ENCODE measurements at regions not wholly inside any gene's neighbourhood (a gene's known extent, or its start where the extent isn't known, plus 50 kb on each side); places are given as distances from the start of the nearest gene placed in this dataset.
A peak's percentile ranks its signal among the peaks of the same experiment; 100 is the strongest.
"Not testable (repeated sequence)": the region's sequence is repeated elsewhere in the genome, so short reads cannot be mapped to it uniquely, and the experiment has no call there.

DNA sequence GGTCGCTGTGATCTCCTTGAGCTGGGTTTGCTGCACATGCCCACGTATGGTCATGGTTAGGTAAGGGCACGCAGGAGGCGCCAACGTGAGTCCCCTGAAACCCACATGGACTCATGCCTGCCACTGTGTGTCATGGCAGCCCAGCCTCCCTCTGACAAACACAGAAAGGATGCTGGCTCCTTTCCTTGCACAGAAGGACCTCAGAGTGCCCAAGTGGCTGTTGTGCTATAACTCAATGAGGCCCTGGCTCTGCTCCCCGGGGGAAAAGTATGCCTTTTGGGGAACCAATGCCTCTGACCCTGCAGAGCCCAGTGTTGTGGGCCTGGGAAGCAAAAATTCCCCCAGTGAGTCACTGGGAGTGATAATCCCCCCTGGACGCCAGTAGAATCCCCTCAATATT is 233.9 kb downstream of the VAPA start:
- H3K4me1 ChIP-seq = peaks cover 0 to 15% of the 10 kb centered on the region in 2 donors
- H3K9me3 ChIP-seq = no peaks in the 10 kb centered on the region
- no peak overlapping the region for H3K27ac ChIP-seq
- peak; percentile 51 for DNase-seq (ENCODE audit: low spot score)
- H3K36me3 ChIP-seq = no peaks in the 10 kb centered on the region
- no peaks in the 10 kb centered on the region for H3K27me3 ChIP-seq
- no peak overlapping the region for H3K4me3 ChIP-seq
- TF ChIP-seq CTCF (IDR thresholded peaks at IDR 0.05) = no peak

DNA sequence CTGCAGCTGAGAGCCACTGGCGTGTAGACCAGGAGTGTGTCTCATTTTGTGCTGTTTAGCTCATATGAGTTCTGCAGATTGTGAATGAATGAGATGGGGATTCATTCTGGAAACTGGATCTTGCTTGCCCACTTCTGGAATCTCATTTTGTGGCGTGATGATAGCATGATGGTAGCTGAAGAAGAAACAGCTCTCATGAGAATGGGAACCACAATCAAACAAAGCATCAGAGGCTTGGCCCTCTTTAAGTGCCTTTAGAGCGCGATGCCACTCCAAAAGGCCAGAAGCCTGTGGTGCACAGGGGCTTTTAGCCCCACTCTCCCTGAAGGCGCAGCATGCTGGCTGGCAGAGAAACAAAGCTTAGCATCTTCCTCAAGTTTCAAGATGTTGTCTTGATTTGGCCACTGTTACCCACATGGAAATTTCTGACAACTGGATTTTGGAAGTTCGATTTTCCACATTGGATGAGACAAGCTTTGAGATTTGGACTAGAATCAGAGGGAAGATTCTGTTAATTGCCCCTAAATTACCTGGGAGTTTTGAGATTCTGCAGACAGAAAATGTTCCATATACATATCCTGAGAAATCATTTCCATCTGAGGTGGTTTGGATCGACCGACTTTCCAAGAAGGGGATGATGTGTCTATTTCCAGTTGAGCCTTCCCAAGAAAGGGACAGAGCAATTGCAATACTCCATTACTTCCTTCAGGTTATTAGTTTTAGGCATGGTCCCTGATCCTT is 234.5 kb downstream of the VAPA start:
- H3K27ac ChIP-seq = no peak overlapping the region
- H3K4me1 ChIP-seq = peaks cover 0 to 11% of the 10 kb centered on the region in 2 donors
- H3K9me3 ChIP-seq = no peaks in the 10 kb centered on the region
- no peak for TF ChIP-seq CTCF (IDR thresholded peaks at IDR 0.05)
- peak; percentile 7 for DNase-seq (ENCODE audit: low spot score)
- no peaks in the 10 kb centered on the region for H3K27me3 ChIP-seq
- H3K36me3 ChIP-seq = no peaks in the 10 kb centered on the region
- no peak overlapping the region for H3K4me3 ChIP-seq

DNA sequence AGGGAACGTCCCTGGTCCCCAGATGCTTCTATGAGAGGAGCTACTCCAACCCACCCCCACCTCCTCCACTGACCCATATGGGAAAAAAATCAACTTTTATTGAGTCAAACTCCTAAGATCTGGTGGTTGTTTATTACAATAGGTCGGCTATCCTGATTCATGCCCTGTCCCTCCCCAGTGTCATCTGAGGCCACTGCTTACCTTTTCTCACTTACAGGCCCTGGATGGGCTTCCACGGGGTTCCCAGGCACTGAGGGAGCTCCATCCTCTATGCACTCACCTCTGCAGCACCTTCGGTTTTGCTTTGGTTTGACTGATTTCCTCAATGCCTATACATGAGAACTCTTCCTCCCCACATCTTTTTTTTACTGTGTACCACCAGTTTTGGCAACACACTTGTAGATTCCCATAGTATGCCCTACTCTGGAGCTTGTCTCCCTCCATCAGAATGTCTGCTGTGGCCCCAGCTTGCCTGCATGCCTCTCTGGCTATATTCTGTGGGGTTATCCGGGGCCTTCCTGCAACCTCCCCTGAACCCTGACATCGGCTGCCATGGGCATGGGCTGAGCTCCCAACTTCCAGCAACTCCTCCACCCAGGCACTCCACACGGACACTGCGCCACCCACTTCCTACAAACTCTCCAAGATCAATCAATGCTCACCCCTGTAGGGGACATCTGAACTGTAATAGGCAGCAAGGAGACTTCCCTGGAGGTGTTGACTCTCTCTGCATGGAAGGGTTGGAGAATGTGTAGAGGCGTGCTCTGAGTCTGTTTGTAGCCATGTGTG is 236.1 kb downstream of the VAPA start:
- TF ChIP-seq CTCF (IDR thresholded peaks at IDR 0.05) = no peak
- no peaks in the 10 kb centered on the region for H3K36me3 ChIP-seq
- no peaks in the 10 kb centered on the region for H3K9me3 ChIP-seq
- no peaks in the 10 kb centered on the region for H3K27me3 ChIP-seq
- no peaks in the 10 kb centered on the region for H3K4me1 ChIP-seq
- no peak for DNase-seq (ENCODE audit: low spot score)
- H3K27ac ChIP-seq = no peak overlapping the region
- H3K4me3 ChIP-seq = no peak overlapping the region

DNA sequence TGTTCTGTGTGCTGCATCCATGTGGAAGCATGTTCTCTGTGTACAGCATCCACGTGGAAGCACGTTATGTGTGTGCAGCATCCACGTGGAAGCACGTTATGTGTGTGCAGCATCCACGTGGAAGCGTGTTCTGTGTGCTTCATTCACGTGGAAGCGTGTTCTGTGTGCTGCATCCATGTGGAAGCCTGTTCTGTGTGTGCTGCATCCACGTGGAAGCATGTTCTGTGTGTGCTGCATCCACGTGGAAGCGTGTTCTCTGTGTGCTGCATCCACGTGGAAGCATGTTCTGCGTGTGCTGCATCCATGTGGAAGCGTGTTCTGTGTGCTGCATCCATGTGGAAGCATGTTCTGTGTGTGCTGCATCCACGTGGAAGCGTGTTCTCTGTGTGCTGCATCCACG is 236.8 kb downstream of the VAPA start:
- H3K36me3 ChIP-seq; DNase-seq (ENCODE audit: low spot score); H3K4me1 ChIP-seq; H3K27ac ChIP-seq; H3K27me3 ChIP-seq; H3K9me3 ChIP-seq; H3K4me3 ChIP-seq: not testable (repeated sequence)

GRCh38 chr18:10152475-10152874 is 238.7 kb downstream of the VAPA start:
- Histone ChIP-seq H3K9me3 (peaks cover 0 to 6% of the 10 kb centered on the region in 2 donors), H3K4me3 (no peak overlapping the region), H3K36me3 (no peaks in the 10 kb centered on the region), H3K27me3 (no peaks in the 10 kb centered on the region), H3K4me1 (no peaks in the 10 kb centered on the region), H3K27ac (no peak overlapping the region)
- TF ChIP-seq CTCF (IDR thresholded peaks at IDR 0.05) = no peak
- no peak for DNase-seq (ENCODE audit: low spot score)

- Histone ChIP-seq H3K4me1 (no peaks in the 10 kb centered on the region), H3K36me3 (no peaks in the 10 kb centered on the region), H3K27me3 (no peaks in the 10 kb centered on the region), H3K4me3 (no peak overlapping the region), H3K9me3 (peaks cover 0 to 6% of the 10 kb centered on the region in 2 donors), H3K27ac (peak overlapping the region in 1 of 2 donors; percentile 25)
- DNase-seq (ENCODE audit: low spot score) = no peak
- no peak for TF ChIP-seq CTCF (IDR thresholded peaks at IDR 0.05)
Observed at GRCh38 chr18:10153924-10154752, 240.3 kb downstream of the VAPA start.
